ENCODE measurements at regions not wholly inside any gene's neighbourhood (a gene's known extent, or its start where the extent isn't known, plus 50 kb on each side); places are given as distances from the start of the nearest gene placed in this dataset.

DNA sequence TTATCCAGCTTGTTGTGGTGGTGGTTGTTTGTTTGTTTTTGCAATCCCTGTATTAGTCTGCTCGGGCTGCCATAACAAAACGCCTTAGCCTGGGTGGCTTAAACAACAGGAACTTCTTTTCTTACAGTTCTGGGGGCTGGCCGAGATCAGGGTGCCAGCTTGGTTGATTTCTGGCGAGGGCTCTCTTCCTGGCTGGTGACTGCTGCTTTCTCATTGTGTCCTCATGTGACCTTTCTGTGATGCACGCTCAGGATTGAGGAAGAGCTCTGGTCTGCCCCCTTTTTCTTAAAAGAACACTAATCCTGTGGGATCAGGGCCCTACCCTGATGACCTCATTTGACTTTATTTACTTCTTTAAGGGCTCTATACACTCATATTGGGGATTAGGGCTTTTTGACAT lies 107.1 kb upstream of the NRP1 start:
- DNase-seq (ENCODE audit: low spot score): no peak
- intact Hi-C loops (cut with DNase I): no loop called here

GRCh38 chr10:33434933-33435332 lies 100.5 kb upstream of the NRP1 start:
- intact Hi-C loops (cut with DNase I): no loop called here
- DNase-seq (ENCODE audit: low spot score): no peak

- DNase-seq (ENCODE audit: low spot score): no peak
- intact Hi-C loops (cut with DNase I): no loop called here
Measured at GRCh38 chr10:33428682-33429081, 94.2 kb upstream of the NRP1 start.

DNA sequence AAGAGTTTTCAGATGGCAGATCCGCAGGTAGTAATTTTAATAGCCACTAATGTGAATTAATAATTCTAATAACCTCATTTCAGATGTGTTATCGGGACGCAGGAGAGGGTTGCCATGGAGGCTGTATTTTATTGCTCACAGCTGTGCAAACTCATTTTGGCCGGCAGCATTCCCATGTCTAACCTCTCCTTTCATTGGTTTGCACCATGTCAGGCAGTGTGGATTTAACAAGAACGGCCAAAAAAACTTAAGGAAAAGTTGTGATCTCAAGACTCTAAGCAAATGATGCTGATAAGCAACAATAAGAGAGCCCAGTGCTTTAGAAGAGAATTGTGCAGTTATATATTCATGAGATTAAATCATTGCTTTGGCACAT lies 88.7 kb upstream of the NRP1 start:
- no peak for DNase-seq (ENCODE audit: low spot score)
- intact Hi-C loops (cut with DNase I): no loop called here

DNA sequence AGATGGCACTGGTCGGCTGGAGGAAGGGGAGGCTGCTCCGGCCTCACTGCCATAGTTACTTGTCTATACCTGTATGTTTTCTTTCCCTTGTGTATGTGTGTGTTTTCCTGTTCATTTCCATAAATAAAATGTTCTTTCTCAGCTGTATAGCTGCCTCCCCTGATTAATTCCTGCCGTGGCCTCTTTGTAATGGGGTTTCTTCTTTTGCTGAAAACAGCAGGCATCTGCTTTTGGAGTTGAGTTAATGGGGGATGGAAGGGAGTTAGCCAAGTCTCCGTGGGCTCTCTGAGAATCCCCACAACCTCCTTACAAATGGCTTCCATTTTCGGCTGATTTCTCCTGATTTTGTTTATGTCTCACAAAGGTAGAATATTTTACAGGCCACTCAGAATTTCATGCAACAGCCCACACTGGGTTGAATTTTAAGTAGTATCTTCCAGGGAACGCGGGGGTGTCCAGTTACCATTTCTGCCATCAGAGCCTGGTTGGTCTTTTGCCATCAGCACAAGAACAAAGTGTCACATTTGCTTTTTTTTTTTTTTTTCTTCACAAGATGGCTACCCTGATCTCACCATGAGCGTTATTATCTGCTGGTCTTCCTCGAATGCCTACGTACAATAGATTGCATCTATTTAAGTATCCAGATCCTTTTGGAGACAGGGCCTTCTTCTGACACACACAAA lies 88.1 kb upstream of the NRP1 start:
- DNase-seq (ENCODE audit: low spot score): no peak
- intact Hi-C loops (cut with DNase I): no loop called here

DNA sequence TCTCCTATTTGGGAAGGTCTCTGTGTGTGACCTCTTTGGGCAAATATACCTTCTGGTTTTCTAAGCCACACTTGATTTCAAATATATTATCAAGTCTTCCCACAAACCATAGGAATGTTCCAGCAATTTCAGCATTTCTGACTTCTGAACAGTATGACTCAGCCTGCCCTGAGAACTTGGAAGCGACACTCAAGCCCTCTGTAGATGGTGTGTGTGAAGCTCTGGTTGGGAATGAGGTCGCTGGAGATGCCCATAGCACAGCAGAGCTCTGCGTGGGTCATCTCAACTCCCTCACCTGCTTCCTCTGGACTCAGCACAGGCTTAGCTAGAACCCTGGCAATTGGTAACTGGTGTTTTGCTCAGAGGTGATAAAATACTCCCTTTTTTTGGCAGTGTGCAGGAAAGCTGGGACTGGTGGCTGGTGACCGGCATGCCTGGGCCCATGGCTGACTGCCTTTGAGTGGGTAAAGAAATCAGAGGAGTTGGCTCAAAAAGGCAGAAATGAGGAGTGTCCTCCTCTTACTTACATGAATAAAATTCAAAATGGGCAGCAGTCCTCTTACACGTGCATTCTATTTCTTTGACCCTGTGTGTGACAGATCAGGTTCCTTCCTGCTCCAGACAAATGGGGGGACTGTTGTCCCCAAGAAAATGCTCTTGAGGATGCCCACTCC lies 87.5 kb upstream of the NRP1 start:
- no peak for DNase-seq (ENCODE audit: low spot score)
- intact Hi-C loops (cut with DNase I): no loop called here

GRCh38 chr10:33419311-33419710 lies 84.8 kb upstream of the NRP1 start:
- DNase-seq (ENCODE audit: low spot score): no peak
- intact Hi-C loops (cut with DNase I): no loop called here

- intact Hi-C loops (cut with DNase I): no loop called here
- DNase-seq (ENCODE audit: low spot score): no peak
Measured at GRCh38 chr10:33418301-33418700, 83.8 kb upstream of the NRP1 start.

DNA sequence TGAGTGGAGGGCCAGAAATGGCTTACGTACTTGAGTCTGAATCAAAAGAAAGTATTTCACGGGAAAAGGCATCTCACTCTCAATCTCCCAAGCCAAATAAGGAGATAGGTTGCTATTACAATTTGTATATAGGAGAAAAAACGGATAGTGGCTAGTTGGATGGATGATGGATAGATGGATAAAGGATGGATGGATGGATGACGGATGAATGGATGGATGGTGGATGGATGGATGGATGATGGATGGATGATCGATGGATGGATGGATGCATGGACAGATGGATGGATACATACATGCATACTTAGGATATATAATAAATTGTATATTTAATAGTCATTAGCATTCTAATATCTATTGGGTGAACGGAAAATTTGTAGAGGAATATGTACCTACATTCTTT lies 82.2 kb upstream of the NRP1 start:
- no peak for DNase-seq (ENCODE audit: low spot score)
- intact Hi-C loops (cut with DNase I): no loop called here

GRCh38 chr10:33416209-33416608 lies 81.7 kb upstream of the NRP1 start:
- no peak for DNase-seq (ENCODE audit: low spot score)
- intact Hi-C loops (cut with DNase I): no loop called here

GRCh38 chr10:33414841-33415240 lies 80.4 kb upstream of the NRP1 start:
- no peak for DNase-seq (ENCODE audit: low spot score)
- intact Hi-C loops (cut with DNase I): no loop called here

DNA sequence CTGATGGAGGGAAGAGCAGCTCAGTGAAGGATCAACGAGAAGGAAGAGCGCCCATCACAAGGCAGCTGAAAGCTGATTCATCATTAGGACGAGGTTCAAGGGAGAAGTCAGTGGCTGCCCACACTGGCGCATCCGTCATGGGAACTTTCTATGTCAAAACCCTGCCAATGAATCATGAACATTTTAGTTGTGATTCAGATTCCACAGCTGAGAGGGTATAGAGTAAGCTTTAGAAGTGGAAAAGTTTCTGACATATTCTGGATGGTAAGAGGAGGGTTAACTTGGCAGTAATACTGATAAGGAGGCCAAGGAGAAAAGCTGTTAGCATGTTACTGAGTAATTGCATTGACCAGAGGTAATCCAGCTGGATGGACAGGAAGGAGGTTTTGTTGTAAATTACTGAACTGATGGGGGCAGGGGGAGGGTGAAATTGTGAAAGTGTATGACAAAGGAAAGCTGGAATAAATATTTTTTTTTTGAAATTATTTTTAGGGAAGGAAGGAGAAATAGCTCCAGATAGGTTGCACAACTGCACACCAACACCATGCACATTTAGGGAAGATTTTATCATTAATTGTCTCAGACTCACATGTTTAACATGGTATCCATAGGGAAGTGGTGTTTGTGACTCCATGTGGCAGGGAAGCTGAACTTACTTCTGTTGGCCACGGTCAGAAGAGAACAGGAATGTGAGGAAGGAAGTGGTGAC lies 78.3 kb upstream of the NRP1 start:
- DNase-seq (ENCODE audit: low spot score): no peak
- intact Hi-C loops (cut with DNase I): no loop called here

DNA sequence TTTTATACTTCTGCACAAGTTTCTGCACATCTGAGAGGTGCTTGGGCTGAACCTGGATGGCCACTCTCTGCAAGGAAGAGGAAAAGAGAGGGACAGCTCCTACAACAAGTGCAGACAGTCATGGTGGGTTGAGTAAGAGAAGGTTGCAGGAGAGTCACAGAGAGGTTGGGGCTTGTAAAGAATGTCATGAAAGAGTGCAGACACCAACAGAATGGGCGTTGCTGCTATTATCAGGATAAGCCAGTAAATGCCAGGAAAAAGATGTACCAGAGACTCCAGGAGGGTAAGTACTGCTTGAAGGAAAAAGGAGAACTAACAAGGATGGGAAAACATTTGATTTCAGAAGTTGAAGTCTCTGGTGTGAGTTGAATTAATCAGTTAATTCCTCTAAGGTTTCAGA lies 77.8 kb upstream of the NRP1 start:
- no peak for DNase-seq (ENCODE audit: low spot score)
- intact Hi-C loops (cut with DNase I): no loop called here

DNA sequence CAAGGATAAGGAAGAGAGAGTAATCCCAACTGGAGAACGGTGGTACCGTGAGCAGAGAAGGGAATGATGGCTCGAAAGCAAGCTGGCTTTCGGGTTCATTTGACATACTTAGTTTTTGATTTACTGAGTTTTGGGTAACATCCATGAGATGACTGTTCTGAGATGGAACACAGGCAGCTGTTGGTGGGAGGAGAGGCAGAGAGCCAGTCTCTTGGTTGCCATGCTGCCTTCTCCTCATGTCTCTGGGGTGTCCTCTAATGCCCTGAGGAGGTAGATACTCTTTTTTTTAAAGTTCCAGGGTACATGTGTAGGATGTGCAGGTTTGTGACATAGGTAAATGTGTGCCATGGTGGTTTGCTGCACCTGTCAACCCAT lies 76.4 kb upstream of the NRP1 start:
- intact Hi-C loops (cut with DNase I): no loop called here
- no peak for DNase-seq (ENCODE audit: low spot score)

GRCh38 chr10:33410096-33410859 lies 75.8 kb upstream of the NRP1 start:
- no peak for DNase-seq (ENCODE audit: low spot score)
- intact Hi-C loops (cut with DNase I): no loop called here

GRCh38 chr10:33406596-33406995 lies 72.1 kb upstream of the NRP1 start:
- intact Hi-C loops (cut with DNase I): no loop called here
- DNase-seq (ENCODE audit: low spot score): no peak

GRCh38 chr10:33402220-33403073 lies 68.0 kb upstream of the NRP1 start:
- DNase-seq (ENCODE audit: low spot score): no peak
- intact Hi-C loops (cut with DNase I): no loop called here

- DNase-seq (ENCODE audit: low spot score): no peak
- intact Hi-C loops (cut with DNase I): no loop called here
Measured at GRCh38 chr10:33401300-33401699, 66.8 kb upstream of the NRP1 start.

DNA sequence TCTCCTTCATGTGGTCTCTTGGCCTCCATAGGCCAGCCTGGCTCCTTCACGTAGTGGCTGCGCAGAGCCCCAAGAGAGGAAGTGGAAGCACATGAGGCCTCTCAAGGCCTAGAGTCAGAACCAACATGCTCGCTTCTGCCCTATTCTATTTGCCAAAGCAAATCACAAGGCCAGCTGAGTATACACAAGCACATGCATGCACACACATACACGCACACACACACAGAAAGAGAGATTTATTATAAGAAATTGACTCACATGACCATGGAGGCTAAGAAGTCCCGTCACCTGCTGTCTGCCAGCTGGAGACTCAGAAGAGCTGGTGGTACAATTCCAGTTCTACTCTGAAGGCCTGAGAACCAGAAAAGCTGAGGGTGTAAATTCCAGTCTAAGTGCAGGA lies 64.3 kb upstream of the NRP1 start:
- intact Hi-C loops (cut with DNase I): no loop called here
- DNase-seq (ENCODE audit: low spot score): no peak

- DNase-seq (ENCODE audit: low spot score): no peak
- intact Hi-C loops (cut with DNase I): no loop called here
Measured at GRCh38 chr10:33396938-33397337, 62.5 kb upstream of the NRP1 start.

Data from cardiac septum (tissue), 1 donor.